Stomach (tissue), 8 donors: ENCODE measurements at regions not wholly inside any gene's neighbourhood (a gene's known extent, or its start where the extent isn't known, plus 50 kb on each side); places are given as distances from the start of the nearest gene placed in this dataset.
"Not testable (repeated sequence)": the region's sequence is repeated elsewhere in the genome, so short reads cannot be mapped to it uniquely, and the experiment has no call there.

Source experiments
- DNase-seq, 2 donors: peaks; one replicate each; pipeline versions ENCODE4 v3.0.0 to v3.0.0-alpha.2; 2013 to 2019
- H3K27ac ChIP-seq, 5 donors: fragments of 200-600 bp in 4 of 5; sonication (generic) in 4 of 5; one replicate each; pipeline ENCODE4 v1.5.1; 2013 to 2019; ENCODE audit warnings: mild to moderate bottlenecking in 1 of 5, moderate library complexity in 1 of 5
- H3K27me3 ChIP-seq, 3 donors: fragments of 200-600 bp; sonication (generic); one replicate each; pipeline ENCODE4 v1.5.1; 2017 to 2019; ENCODE audit warnings: mixed run types in 1 of 3
- H3K36me3 ChIP-seq, 4 donors: fragments of 200-600 bp; sonication (generic); 1 replicate in 3 of 4; 2 replicates in 1 of 4; pipeline ENCODE4 v1.5.1; 2016 to 2019
- H3K4me1 ChIP-seq, 4 donors: fragments of 200-600 bp; sonication (generic); one replicate each; pipeline ENCODE4 v1.5.1; 2016 to 2019
- H3K4me3 ChIP-seq, 4 donors: fragments of 200-600 bp; sonication (generic) in 3 of 4; one replicate each; pipeline ENCODE4 v1.5.1; 2016 to 2019; ENCODE audit warnings: mild to moderate bottlenecking in 1 of 4
- H3K9me3 ChIP-seq, 4 donors: fragments of 200-600 bp; sonication (generic); one replicate each; pipeline ENCODE4 v1.5.1; 2016 to 2019
- EP300 ChIP-seq: sonication (generic); formaldehyde crosslinking; IDR thresholded peaks from one replicate; pipeline ENCODE4 v1.6.1; 2017; ENCODE audit warnings: antibody characterized with exemption
- POLR2A ChIP-seq, 4 donors: fragments of 450-650 bp; IDR thresholded peaks; one replicate each; pipeline ENCODE4 v1.6.1; 2016; ENCODE audit warnings: antibody characterized with exemption in 4 of 4, control low read depth in 2 of 4, mild to moderate bottlenecking in 1 of 4, moderate library complexity in 1 of 4
- POLR2AphosphoS5 ChIP-seq, 3 donors: sonication (generic); formaldehyde crosslinking; IDR thresholded peaks; one replicate each; pipeline ENCODE4 v1.6.1; 2016; ENCODE audit warnings: antibody characterized with exemption in 3 of 3
- WGBS, 5 donors: extraction: QIAGEN DNeasy Blood & Tissue Kit in 3 of 5; methylation state at CpG; one replicate each; pipeline versions ENCODE4 v1.1.5 to v1.1.7; 2013 to 2018; 5-methylcytosine and 5-hydroxymethylcytosine counted together
- intact Hi-C: fragments of 100-400 bp; cut with DNase I; formaldehyde crosslinking; loops from one replicate; pipeline ENCODE4 v1.15.1; 2023; ENCODE audit warnings: low total_unique reads
- TF ChIP-seq, protein P1 (sequence below), 7 experiments: fragments of 450-650 bp in 4 of 7; fragments of 200-600 bp in 3 of 7; sonication (generic) in 3 of 7; IDR thresholded peaks; one replicate each; pipeline ENCODE4 v1.5.1; 2016 to 2019; ENCODE audit warnings: antibody characterized with exemption in 7 of 7, control low read depth in 2 of 7, mild to moderate bottlenecking in 1 of 7
- donor health status: healthy with polysubstance abuse.
- donor health status: Bipolar disorder and iron deficiency.
- donor health status: healthy.

DNA sequence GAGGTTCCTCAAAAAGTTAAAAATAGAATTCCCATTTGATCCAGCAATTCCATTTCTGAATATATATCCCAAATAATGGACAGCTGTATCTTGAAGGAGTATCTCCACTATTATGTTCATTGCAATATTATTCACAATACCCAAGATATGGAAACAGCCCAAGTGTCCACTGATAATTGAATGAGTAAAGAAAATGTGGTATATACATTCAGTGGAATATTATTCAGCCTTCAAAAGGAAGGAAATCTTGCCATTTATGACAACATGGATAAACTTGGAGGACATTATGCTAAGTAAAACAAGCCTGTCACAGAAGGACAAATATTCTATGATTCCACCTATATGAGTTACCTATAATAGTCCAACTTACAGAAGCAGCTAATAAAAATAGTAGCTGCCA, 979.0 kb downstream of the SLC6A15 start:
- H3K9me3 ChIP-seq: peaks cover 0 to 3% (median 0%) of the 10 kb centered on the region in 4 donors
- no peak overlapping the region for H3K4me3 ChIP-seq
- no peaks in the 10 kb centered on the region for H3K4me1 ChIP-seq
- no peak for DNase-seq
- no peaks in the 10 kb centered on the region for H3K36me3 ChIP-seq
- TF ChIP-seq POLR2AphosphoS5 (IDR thresholded peaks at IDR 0.05) (no peak), EP300 (no peak), POLR2A (IDR thresholded peaks at IDR 0.05) (no peak)
- TF ChIP-seq, protein P1, sequence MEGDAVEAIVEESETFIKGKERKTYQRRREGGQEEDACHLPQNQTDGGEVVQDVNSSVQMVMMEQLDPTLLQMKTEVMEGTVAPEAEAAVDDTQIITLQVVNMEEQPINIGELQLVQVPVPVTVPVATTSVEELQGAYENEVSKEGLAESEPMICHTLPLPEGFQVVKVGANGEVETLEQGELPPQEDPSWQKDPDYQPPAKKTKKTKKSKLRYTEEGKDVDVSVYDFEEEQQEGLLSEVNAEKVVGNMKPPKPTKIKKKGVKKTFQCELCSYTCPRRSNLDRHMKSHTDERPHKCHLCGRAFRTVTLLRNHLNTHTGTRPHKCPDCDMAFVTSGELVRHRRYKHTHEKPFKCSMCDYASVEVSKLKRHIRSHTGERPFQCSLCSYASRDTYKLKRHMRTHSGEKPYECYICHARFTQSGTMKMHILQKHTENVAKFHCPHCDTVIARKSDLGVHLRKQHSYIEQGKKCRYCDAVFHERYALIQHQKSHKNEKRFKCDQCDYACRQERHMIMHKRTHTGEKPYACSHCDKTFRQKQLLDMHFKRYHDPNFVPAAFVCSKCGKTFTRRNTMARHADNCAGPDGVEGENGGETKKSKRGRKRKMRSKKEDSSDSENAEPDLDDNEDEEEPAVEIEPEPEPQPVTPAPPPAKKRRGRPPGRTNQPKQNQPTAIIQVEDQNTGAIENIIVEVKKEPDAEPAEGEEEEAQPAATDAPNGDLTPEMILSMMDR (IDR thresholded peaks at IDR 0.05): no peak
- H3K27ac ChIP-seq: no peak overlapping the region
- no peaks in the 10 kb centered on the region for H3K27me3 ChIP-seq
- intact Hi-C loops: no loop called here

DNA sequence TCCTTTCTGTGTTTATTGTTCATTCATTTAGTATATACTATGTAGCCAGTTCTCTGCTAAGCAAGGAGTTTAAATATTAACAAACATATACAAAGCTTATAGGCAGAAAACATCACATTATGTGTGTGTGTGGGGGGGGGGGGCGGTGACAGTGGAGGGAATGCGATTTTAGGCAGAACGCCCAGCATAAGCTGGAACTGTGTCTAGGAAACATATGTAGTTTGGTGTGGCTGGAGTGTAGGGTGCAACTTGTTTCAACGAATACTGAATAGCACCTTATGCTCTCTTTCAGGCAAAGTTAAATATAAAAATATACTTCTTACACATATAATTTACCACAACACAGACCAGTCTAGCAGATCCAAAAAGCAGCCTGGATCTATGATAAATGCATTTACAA, 980.6 kb downstream of the SLC6A15 start:
- intact Hi-C loops: no loop called here
- peak in 1 of 2 donors; percentile 39 for DNase-seq
- H3K27me3 ChIP-seq: no peaks in the 10 kb centered on the region
- peaks cover 0 to 3% (median 0%) of the 10 kb centered on the region in 4 donors for H3K9me3 ChIP-seq
- no peaks in the 10 kb centered on the region for H3K36me3 ChIP-seq
- no peak for TF ChIP-seq POLR2AphosphoS5 (IDR thresholded peaks at IDR 0.05)
- TF ChIP-seq, protein P1 (IDR thresholded peaks at IDR 0.05): no peak
- no peak for TF ChIP-seq EP300
- 35 to 51% (median 39%) methylated on average over 4 of the region's 4 CpGs for WGBS, 5 donors
- H3K27ac ChIP-seq: no peak overlapping the region
- H3K4me1 ChIP-seq: no peaks in the 10 kb centered on the region
- H3K4me3 ChIP-seq: no peak overlapping the region

DNA sequence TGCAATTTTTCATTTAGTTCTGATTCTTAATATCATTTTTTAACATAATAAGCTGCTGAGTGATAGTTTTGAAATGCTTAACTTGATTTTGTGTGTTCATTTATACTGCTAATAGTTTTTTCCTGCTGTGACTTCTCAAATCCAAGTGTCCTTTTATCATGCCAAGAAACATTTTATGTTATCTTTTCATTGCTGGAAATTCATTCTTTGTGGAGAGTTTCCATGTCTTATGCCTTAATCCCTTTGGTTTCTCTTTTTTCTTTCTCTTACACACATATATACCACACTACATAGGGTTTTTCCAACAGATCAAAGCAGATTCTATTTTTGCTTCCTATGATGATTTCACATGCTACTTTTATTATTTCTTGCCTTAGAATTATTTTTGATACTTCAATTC, 981.1 kb downstream of the SLC6A15 start:
- H3K4me1 ChIP-seq: no peaks in the 10 kb centered on the region
- H3K36me3 ChIP-seq: no peaks in the 10 kb centered on the region
- H3K27ac ChIP-seq: no peak overlapping the region
- H3K4me3 ChIP-seq: no peak overlapping the region
- peak in 1 of 2 donors; percentile 12 for DNase-seq
- TF ChIP-seq, protein P1 (IDR thresholded peaks at IDR 0.05): no peak
- no peak for TF ChIP-seq POLR2AphosphoS5 (IDR thresholded peaks at IDR 0.05)
- TF ChIP-seq EP300: no peak
- no peak for TF ChIP-seq POLR2A (IDR thresholded peaks at IDR 0.05)
- H3K27me3 ChIP-seq: no peaks in the 10 kb centered on the region
- peaks cover 0 to 3% (median 0%) of the 10 kb centered on the region in 4 donors for H3K9me3 ChIP-seq
- intact Hi-C loops: no loop called here

DNA sequence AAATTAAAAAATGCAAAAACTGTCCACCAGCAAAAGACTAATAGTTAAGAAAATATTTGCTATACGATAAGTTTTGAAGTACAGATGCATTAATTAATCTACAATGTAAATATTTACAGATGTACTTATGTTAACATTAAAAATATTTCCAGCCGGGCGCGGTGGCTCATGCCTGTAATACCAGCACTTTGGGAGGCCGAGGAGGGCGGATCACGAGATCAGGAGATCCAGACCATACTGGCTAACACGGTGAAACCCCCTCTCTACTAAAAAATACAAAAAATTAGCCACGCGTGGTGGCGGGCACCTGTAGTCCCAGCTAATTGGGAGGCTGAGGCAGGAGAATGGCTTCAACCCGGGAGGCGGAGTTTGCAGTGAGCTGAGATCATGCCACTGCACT, 982.8 kb downstream of the SLC6A15 start:
- H3K27ac ChIP-seq, H3K36me3 ChIP-seq, intact Hi-C loops, DNase-seq, H3K27me3 ChIP-seq, H3K4me3 ChIP-seq, H3K9me3 ChIP-seq, H3K4me1 ChIP-seq: not testable (repeated sequence)
- 61 to 83% (median 70%) methylated on average over 13 of the region's 13 CpGs for WGBS, 5 donors

DNA sequence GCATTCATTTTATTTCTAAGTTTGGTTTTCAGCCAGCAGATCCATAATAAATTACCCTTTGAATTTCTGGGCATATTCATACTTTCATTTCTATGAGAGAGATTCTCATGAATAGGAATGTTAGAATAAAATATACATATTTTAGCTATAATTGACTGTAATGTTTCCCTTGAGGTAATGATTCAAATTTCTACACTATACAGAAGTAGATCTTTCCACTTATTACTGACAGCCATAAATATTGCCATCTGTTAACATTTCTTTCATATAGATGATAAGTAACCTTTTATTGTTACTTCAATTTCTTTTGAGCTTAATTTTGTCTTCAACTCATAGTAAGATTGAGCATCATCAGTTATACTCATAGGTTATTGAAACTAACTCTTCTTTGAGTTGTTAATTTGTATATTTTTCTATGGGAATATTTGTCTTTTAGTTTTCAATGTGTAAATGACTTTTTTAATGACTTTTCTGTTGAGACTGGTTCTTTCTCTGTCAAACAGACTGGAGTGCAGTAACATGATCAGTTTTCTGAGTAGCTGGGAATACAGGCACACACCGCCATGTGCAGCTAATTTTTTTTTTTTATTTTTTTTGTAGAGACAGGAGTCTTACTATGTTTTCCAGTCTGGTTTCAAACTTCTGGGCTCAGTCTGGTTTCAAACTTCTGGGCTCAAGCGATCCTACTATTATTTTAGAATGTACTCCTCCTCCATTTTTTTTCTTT, 991.6 kb downstream of the SLC6A15 start:
- Histone ChIP-seq H3K4me1 (no peaks in the 10 kb centered on the region), H3K36me3 (no peaks in the 10 kb centered on the region), H3K27me3 (no peaks in the 10 kb centered on the region), H3K27ac (no peak overlapping the region), H3K4me3 (no peak overlapping the region), H3K9me3 (no peaks in the 10 kb centered on the region)
- 84 to 96% (median 91%) methylated on average over 2 of the region's 2 CpGs for WGBS, 5 donors
- no peak for DNase-seq
- TF ChIP-seq EP300: no peak
- TF ChIP-seq POLR2A (IDR thresholded peaks at IDR 0.05): no peak
- TF ChIP-seq, protein P1 (IDR thresholded peaks at IDR 0.05): no peak
- no peak for TF ChIP-seq POLR2AphosphoS5 (IDR thresholded peaks at IDR 0.05)
- intact Hi-C loops: no loop called here
